Stimulated activated CD4-positive, alpha-beta T cell treated with anti-CD3 and anti-CD28 coated beads, Interleukin-4, amount 100 ng/mL, for 24 hours (primary cell): ENCODE measurements at regions not wholly inside any gene's neighbourhood (a gene's known extent, or its start where the extent isn't known, plus 50 kb on each side); places are given as distances from the start of the nearest gene placed in this dataset.

Source experiments
- DNase-seq: peaks from one replicate; pipeline ENCODE4 v3.0.0-alpha.2; 2020

GRCh38 chr17:55580596-55581133 is 69.4 kb upstream of the SMIM36 start:
- no peak for DNase-seq

GRCh38 chr17:55577687-55578086 is 66.4 kb upstream of the SMIM36 start:
- DNase-seq: peak; percentile 52

- DNase-seq: peak; percentile 57
Measured at GRCh38 chr17:55576996-55577586, 65.8 kb upstream of the SMIM36 start.

DNA sequence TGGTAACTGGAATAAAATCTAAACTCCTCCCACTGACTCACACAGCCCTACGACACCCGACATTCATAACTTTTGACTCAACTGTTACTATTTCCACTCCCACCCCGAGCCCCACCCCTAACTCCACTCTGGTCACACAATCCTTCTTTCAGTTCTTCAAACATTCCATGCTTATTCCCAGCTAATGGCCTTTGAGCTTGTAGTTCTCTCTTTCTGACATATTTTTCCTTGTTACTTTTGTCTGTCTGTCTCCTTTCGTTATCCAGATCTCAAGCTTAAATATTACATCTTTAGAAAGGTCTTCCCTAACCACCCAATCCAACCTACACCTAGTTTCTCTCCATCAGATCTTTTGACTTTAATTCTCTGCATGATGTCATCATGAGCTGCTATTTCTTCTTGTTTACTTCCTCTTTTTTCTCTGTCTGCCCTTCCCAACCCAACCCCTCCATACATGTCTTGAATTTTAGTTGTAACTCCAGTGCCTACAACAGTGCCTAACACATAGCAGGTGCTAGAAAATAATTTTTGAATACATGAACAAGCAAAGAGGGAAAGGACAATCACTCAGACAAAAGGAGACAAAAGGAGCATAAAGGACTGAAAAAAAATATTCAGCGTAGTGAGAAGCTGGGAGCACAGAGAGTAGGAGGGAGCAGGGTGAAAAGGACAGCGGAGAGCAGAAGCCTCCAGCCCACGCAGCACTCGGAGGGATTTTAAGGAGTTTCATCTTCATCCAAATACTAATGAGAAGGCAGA is 65.2 kb upstream of the SMIM36 start:
- DNase-seq: no peak

- no peak for DNase-seq
Measured at GRCh38 chr17:55575058-55575636, 63.9 kb upstream of the SMIM36 start.

DNA sequence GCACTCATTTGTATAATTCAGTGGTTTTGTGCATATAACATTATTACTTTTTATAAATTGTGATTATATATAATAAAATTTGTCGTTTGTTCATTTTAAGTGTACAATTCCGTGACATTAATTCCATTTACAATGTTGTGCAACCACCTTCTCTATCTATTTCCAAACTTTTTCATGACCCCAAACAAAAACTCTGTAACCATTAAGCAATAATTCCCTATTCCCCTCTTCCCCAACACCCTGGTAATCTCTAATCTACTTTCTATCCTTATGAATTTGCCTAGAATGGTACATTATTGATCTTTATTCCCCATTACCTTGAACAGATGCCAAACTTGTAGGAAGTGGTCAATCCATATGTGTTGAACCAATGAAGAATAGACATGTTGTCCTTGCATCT is 61.3 kb upstream of the SMIM36 start:
- no peak for DNase-seq

GRCh38 chr17:55572139-55572538 is 60.9 kb upstream of the SMIM36 start:
- DNase-seq: no peak

- no peak for DNase-seq
Measured at GRCh38 chr17:55571095-55571494, 59.8 kb upstream of the SMIM36 start.

GRCh38 chr17:55570391-55570790 is 59.1 kb upstream of the SMIM36 start:
- DNase-seq: no peak

DNA sequence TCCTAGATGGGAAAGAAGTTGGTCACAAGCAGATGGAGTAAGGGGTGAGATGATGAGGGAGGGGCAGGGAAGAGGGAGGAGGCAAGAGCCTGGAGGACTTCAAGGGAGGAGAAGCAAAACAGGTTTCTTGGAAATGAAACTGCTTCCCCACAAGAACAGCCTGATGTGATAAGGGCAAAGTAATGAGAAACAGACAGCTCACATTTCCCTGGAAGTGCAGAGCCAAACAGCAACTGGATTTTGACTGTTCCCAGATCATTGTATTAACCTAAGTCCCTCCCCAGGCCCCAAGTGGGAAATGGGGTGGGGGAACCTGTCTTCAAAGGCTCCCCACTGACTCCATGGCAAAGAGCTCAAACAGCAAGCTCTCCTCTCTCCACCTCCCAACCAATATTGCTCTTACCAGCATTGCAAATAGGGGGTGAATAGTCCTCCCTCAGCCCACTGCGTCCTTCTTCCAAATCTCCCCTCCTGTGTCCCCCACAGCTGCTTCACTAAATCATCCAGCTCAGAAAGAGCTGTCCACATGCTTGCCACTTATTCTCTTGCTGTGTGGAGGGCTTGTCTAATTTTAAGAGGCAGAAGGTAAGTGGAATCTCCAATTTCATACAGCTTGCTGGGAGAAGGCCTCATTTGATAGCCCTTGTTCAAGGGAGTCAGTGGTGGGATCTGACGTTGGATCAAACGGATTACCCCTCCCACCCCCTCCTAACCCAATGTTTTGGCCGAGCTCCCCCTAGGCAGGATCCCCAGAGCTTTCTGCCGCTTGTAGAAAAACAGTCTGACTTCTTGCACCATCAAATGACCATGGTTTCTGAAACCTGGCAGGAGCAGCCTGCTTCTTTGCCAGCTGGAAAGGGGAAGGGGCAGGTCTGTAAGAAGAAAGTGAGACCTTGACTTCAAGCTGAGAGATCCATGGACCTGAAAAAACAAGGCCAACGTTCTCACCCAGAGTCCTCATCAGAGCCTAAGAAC is 56.3 kb upstream of the SMIM36 start:
- DNase-seq: no peak

DNA sequence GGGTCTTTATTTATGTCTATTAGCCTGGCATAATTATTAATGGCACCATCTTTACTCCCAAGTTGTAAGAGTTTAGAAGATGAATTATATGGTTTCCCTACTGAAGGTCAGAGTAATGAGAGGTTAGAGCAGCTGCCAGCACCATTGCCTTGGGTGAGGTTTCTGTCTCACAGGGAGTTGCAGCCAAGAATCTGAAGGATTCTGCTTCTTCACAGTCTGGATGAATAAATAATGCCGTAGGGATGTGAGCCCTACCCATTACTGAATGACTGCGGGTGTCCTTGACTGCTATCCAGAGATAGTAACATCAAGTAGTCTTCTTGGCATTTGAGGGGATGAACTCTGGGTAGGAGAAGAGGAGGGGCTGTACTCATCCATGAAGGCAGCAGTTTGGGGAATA is 52.8 kb upstream of the SMIM36 start:
- no peak for DNase-seq

DNA sequence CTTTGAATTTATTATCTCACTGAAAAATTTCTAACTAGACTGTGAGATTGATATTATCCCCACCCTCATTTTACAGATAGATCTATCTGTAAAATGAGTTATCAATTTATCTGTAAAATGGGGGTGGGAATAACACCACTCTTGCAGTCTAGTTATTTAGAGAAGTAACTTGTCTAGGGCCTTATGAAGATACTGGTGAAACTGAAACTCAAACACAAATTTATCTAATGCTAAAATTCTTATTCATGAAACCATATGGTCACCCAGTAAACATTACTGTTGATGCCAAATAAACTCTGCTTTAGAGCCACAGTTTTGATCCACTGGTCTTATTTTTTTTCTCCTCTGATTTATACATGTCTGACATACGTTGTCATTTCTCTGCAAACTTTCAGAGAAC is 52.1 kb upstream of the SMIM36 start:
- DNase-seq: no peak

DNA sequence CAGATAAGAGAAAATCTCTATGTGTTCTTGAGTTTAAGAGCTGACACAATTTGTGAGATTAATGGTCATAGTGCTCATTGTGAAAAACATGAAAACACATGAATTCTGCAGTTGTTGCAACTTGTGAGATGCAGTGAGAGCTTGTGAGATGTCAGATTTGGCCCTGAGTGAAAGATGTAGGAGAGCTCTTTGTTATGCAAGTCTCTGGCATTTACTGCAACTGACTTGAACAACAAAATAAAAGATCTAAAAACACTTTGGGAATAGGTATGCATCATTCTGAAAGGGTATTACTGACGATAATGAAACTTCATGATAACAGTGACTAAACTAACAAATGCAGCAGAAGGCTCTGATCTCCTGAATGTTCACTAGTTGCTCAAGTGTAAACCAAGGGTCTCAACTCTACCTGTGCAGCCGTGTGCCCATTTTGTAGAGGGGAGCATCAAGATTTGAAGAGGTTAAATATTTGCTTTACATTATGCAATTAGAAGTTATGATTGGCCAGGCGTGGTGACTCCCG is 50.8 kb upstream of the SMIM36 start:
- no peak for DNase-seq

DNA sequence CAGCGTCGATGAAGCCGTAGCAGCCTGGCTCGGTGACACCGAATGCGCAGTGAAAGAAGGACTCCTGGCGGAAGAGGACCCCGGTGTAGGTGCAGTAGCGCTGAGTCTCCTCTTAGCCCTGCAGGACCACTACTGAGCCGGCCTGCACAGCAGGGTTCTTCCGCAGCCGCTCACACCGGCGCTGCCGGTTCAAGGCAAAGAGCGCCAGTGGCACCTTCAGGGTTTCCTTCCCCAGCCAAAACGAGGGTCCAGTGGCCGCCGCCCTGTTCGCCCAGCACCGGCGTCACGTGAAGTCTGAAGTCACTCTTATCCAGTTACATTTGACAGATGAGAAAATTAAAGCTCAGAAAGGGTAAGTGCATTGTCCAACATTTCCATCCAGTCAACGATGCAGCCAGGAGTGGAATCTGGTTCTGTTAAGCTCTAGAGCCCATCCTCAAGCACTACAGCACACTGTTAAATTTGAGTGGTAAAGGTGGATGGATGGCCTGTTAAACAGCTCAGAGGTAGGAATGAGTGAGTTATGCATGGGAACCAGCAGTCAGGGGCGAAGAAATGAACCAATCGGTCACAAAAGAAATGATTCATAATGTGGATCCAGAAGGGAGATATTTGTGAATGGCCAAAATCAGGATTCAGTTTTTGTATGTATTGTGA is 50.2 kb upstream of the SMIM36 start:
- DNase-seq: no peak
